ENCODE measurements at regions not wholly inside any gene's neighbourhood (a gene's known extent, or its start where the extent isn't known, plus 50 kb on each side); places are given as distances from the start of the nearest gene placed in this dataset.

DNA sequence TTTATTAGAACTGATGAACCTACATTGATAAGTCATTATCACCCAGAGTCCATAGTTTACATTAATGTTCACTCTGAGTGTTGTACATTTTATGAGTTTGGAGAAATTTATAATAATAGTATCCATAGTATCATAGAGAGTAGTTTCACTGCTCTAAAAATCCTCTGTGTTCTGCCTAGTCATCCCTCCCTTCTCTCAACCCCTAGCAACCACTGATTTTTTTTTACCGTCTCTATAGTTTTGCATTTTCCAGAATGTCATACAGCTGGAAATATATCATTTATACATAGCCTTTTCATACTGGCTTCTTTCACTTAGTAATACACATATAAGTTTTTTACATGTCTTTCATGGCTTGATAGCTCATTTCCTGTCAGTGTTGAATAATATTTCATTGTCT, 231.1 kb downstream of the RAD51AP2 start:
- H3K36me3 Mint-ChIP-seq (ENCODE audit: low read depth): peaks cover 7% of the 10 kb centered on the region

More for the DNA sequence above, 231.1 kb downstream of the RAD51AP2 start:
- Histone ChIP-seq H3K79me2 (replicated peaks; ENCODE audit: insufficient read depth) (no peaks in the 10 kb centered on the region), H3K4me3 (no peak overlapping the region), H3K9me2 (ENCODE audit: insufficient read depth) (0 out of 2 replicates have a peak, but pooled peaks cover 6% of the 10 kb centered on the region), H2AFZ (no peak overlapping the region), H3K4me2 (no peak overlapping the region), H3K27ac (ENCODE audit: low read depth) (no peak overlapping the region), H4K20me1 (replicated peaks; ENCODE audit: insufficient read depth) (no peaks in the 10 kb centered on the region), H3K4me1 (ENCODE audit: insufficient read depth) (peaks cover 10% of the 10 kb centered on the region), H3K36me3 (ENCODE audit: insufficient read depth) (no peaks in the 10 kb centered on the region), H3F3A (replicated peaks; ENCODE audit: low read depth) (no peaks in the 10 kb centered on the region), H3K27me3 (ENCODE audit: insufficient read depth) (no peaks in the 10 kb centered on the region)
- TF ChIP-seq STAT1 (IDR thresholded peaks at IDR 0.05; ENCODE audit: unreplicated experiment) (no peak), NANOG (IDR thresholded peaks at IDR 0.05; ENCODE audit: borderline replicate concordance) (no peak), ZNF331 (CRISPR knock-in tag; IDR thresholded peaks at IDR 0.05; ENCODE audit: low read depth) (no peak), EZH2phosphoT487 (IDR thresholded peaks at IDR 0.05; ENCODE audit: unreplicated experiment) (no peak), POLR2AphosphoS5 (IDR thresholded peaks at IDR 0.05; ENCODE audit: low read depth) (no peak), JUNB (IDR thresholded peaks at IDR 0.05; ENCODE audit: unreplicated experiment) (no peak), ZNF114 (CRISPR knock-in tag; IDR thresholded peaks at IDR 0.05) (no peak), EZH2 (IDR thresholded peaks at IDR 0.05; ENCODE audit: low read depth, unreplicated experiment) (no peak), CREB1 (CRISPR knock-in tag; IDR thresholded peaks at IDR 0.05; ENCODE audit: low read depth) (no peak)
- TF ChIP-seq, protein P1, sequence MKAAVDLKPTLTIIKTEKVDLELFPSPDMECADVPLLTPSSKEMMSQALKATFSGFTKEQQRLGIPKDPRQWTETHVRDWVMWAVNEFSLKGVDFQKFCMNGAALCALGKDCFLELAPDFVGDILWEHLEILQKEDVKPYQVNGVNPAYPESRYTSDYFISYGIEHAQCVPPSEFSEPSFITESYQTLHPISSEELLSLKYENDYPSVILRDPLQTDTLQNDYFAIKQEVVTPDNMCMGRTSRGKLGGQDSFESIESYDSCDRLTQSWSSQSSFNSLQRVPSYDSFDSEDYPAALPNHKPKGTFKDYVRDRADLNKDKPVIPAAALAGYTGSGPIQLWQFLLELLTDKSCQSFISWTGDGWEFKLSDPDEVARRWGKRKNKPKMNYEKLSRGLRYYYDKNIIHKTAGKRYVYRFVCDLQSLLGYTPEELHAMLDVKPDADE (IDR thresholded peaks at IDR 0.05): no peak
- TF ChIP-seq, protein P2, sequence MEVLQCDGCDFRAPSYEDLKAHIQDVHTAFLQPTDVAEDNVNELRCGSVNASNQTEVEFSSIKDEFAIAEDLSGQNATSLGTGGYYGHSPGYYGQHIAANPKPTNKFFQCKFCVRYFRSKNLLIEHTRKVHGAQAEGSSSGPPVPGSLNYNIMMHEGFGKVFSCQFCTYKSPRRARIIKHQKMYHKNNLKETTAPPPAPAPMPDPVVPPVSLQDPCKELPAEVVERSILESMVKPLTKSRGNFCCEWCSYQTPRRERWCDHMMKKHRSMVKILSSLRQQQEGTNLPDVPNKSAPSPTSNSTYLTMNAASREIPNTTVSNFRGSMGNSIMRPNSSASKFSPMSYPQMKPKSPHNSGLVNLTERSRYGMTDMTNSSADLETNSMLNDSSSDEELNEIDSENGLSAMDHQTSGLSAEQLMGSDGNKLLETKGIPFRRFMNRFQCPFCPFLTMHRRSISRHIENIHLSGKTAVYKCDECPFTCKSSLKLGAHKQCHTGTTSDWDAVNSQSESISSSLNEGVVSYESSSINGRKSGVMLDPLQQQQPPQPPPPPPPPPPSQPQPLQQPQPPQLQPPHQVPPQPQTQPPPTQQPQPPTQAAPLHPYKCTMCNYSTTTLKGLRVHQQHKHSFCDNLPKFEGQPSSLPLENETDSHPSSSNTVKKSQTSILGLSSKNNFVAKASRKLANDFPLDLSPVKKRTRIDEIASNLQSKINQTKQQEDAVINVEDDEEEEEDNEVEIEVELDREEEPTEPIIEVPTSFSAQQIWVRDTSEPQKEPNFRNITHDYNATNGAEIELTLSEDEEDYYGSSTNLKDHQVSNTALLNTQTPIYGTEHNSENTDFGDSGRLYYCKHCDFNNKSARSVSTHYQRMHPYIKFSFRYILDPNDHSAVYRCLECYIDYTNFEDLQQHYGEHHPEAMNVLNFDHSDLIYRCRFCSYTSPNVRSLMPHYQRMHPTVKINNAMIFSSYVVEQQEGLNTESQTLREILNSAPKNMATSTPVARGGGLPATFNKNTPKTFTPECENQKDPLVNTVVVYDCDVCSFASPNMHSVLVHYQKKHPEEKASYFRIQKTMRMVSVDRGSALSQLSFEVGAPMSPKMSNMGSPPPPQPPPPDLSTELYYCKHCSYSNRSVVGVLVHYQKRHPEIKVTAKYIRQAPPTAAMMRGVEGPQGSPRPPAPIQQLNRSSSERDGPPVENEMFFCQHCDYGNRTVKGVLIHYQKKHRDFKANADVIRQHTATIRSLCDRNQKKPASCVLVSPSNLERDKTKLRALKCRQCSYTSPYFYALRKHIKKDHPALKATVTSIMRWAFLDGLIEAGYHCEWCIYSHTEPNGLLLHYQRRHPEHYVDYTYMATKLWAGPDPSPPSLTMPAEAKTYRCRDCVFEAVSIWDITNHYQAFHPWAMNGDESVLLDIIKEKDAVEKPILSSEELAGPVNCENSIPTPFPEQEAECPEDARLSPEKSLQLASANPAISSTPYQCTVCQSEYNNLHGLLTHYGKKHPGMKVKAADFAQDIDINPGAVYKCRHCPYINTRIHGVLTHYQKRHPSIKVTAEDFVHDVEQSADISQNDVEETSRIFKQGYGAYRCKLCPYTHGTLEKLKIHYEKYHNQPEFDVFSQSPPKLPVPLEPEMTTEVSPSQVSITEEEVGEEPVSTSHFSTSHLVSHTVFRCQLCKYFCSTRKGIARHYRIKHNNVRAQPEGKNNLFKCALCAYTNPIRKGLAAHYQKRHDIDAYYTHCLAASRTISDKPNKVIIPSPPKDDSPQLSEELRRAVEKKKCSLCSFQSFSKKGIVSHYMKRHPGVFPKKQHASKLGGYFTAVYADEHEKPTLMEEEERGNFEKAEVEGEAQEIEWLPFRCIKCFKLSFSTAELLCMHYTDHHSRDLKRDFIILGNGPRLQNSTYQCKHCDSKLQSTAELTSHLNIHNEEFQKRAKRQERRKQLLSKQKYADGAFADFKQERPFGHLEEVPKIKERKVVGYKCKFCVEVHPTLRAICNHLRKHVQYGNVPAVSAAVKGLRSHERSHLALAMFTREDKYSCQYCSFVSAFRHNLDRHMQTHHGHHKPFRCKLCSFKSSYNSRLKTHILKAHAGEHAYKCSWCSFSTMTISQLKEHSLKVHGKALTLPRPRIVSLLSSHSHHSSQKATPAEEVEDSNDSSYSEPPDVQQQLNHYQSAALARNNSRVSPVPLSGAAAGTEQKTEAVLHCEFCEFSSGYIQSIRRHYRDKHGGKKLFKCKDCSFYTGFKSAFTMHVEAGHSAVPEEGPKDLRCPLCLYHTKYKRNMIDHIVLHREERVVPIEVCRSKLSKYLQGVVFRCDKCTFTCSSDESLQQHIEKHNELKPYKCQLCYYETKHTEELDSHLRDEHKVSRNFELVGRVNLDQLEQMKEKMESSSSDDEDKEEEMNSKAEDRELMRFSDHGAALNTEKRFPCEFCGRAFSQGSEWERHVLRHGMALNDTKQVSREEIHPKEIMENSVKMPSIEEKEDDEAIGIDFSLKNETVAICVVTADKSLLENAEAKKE (CRISPR knock-in tag; IDR thresholded peaks at IDR 0.05): no peak
- TF ChIP-seq, protein P3, sequence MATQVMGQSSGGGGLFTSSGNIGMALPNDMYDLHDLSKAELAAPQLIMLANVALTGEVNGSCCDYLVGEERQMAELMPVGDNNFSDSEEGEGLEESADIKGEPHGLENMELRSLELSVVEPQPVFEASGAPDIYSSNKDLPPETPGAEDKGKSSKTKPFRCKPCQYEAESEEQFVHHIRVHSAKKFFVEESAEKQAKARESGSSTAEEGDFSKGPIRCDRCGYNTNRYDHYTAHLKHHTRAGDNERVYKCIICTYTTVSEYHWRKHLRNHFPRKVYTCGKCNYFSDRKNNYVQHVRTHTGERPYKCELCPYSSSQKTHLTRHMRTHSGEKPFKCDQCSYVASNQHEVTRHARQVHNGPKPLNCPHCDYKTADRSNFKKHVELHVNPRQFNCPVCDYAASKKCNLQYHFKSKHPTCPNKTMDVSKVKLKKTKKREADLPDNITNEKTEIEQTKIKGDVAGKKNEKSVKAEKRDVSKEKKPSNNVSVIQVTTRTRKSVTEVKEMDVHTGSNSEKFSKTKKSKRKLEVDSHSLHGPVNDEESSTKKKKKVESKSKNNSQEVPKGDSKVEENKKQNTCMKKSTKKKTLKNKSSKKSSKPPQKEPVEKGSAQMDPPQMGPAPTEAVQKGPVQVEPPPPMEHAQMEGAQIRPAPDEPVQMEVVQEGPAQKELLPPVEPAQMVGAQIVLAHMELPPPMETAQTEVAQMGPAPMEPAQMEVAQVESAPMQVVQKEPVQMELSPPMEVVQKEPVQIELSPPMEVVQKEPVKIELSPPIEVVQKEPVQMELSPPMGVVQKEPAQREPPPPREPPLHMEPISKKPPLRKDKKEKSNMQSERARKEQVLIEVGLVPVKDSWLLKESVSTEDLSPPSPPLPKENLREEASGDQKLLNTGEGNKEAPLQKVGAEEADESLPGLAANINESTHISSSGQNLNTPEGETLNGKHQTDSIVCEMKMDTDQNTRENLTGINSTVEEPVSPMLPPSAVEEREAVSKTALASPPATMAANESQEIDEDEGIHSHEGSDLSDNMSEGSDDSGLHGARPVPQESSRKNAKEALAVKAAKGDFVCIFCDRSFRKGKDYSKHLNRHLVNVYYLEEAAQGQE (IDR thresholded peaks at IDR 0.05; ENCODE audit: unreplicated experiment): no peak
- TF ChIP-seq, protein P4, sequence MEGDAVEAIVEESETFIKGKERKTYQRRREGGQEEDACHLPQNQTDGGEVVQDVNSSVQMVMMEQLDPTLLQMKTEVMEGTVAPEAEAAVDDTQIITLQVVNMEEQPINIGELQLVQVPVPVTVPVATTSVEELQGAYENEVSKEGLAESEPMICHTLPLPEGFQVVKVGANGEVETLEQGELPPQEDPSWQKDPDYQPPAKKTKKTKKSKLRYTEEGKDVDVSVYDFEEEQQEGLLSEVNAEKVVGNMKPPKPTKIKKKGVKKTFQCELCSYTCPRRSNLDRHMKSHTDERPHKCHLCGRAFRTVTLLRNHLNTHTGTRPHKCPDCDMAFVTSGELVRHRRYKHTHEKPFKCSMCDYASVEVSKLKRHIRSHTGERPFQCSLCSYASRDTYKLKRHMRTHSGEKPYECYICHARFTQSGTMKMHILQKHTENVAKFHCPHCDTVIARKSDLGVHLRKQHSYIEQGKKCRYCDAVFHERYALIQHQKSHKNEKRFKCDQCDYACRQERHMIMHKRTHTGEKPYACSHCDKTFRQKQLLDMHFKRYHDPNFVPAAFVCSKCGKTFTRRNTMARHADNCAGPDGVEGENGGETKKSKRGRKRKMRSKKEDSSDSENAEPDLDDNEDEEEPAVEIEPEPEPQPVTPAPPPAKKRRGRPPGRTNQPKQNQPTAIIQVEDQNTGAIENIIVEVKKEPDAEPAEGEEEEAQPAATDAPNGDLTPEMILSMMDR (conservative IDR thresholded peaks at IDR 0.05; ENCODE audit: low read depth in 2 of 2): no peak
- H3K27me3 Mint-ChIP-seq (ENCODE audit: insufficient read depth, low read depth, poor library complexity): peaks cover 5% of the 10 kb centered on the region
- ATAC-seq: no peak
- no peak overlapping the region for H3K4me3 Mint-ChIP-seq
- peaks cover 7% of the 10 kb centered on the region; the same call in 2 of the 3 replicates for H3K9me3 Mint-ChIP-seq
- no peak for DNase-seq (ENCODE audit: low spot score)
- peaks cover 20% of the 10 kb centered on the region for H3K4me1 Mint-ChIP-seq
- H3K27ac Mint-ChIP-seq: no peak overlapping the region; the same call in 1 of the 2 replicates

Measured in GM23338 (cell line).